Activated CD4-positive, alpha-beta memory T cell treated with anti-CD3 and anti-CD28 coated beads, Interleukin-2, amount 10 ng/mL, durations not matched to agents 7 days and 5 days (primary cell): ENCODE measurements at regions not wholly inside any gene's neighbourhood (a gene's known extent, or its start where the extent isn't known, plus 50 kb on each side); places are given as distances from the start of the nearest gene placed in this dataset.

Experiments used
- CTCF ChIA-PET: fragments of 350-600 bp; sonication (Branson Sonifier 250); formaldehyde crosslinking; loops from one replicate; lab custom pipeline; 2021; ENCODE audit warnings: antibody characterized with exemption, inconsistent platforms; lab: Charles Lee
- POLR2A ChIA-PET: fragments of 350-600 bp; sonication (Branson Sonifier 250); formaldehyde crosslinking; loops from one replicate; lab custom pipeline; 2021; ENCODE audit warnings: antibody characterized with exemption; lab: Charles Lee
- DNase-seq: peaks from one replicate; pipeline ENCODE4 v3.0.0-alpha.2; 2020
- H3K27ac Mint-ChIP-seq: one replicate; pipeline ENCODE4 v1.8.0; 2021; ENCODE audit warnings: mild to moderate bottlenecking, mixed read lengths
- H3K27me3 Mint-ChIP-seq: one replicate; pipeline ENCODE4 v1.8.0; 2021; ENCODE audit warnings: mixed read lengths
- H3K36me3 Mint-ChIP-seq: one replicate; pipeline ENCODE4 v1.8.0; 2021; ENCODE audit warnings: low read depth, mixed read lengths
- H3K4me1 Mint-ChIP-seq: one replicate; pipeline ENCODE4 v1.8.0; 2021; ENCODE audit warnings: mixed read lengths
- H3K4me3 Mint-ChIP-seq: one replicate; pipeline ENCODE4 v1.8.0; 2021; ENCODE audit warnings: mild to moderate bottlenecking, mixed read lengths
- H3K9me3 Mint-ChIP-seq: one replicate; pipeline ENCODE4 v1.8.0; 2021; ENCODE audit warnings: mixed read lengths

DNA sequence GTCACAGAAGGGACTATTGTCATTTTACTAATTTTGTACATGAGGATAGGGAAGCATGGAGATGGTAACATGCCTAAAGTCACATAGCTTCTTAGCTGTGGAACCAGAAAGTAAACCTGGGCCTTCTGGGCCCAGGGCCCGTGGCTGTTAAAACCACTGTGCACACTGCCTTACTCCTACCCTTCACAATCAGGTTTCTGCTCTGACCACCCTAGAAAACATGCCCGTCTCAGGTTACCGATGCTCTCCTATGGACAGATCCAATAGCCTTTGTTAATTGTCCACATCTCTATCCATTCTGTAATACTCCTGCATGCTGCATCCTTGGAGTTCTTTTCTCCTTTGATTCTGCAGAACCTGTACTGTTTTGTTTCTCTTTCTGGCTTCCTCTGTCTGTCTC, 79.0 kb upstream of the TACR1 start:
- Mint-ChIP-seq H3K9me3 (peaks cover 2% of the 10 kb centered on the region), H3K4me1 (no peaks in the 10 kb centered on the region), H3K27me3 (peaks cover 3% of the 10 kb centered on the region), H3K27ac (no peak overlapping the region), H3K4me3 (no peak overlapping the region), H3K36me3 (no peaks in the 10 kb centered on the region)
- no peak for DNase-seq
- ChIA-PET POLR2A (no interaction called here), CTCF (no interaction called here)

DNA sequence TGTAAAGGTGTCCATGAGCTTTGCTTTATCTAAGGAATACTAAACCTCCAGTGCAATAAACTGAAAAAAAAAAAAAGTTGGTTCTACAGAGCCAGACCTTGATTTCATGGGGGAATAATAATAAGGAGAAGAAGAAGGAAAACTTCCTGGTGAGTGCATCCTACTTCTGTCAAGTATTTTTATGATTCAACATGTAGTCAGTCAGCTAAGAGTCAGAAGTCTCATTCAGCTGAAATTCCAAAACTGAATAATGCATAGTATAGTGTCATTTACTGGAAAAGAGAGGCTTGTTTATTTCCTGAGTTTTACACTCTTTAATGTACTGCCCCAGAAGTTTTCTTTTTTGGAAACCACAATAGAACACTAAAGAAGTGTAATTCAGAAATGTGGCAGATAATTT, 77.8 kb upstream of the TACR1 start:
- no peak overlapping the region for H3K4me3 Mint-ChIP-seq
- no peak for DNase-seq
- H3K9me3 Mint-ChIP-seq, result peaks cover 2% of the 10 kb centered on the region
- H3K36me3 Mint-ChIP-seq, result no peaks in the 10 kb centered on the region
- no peaks in the 10 kb centered on the region for H3K4me1 Mint-ChIP-seq
- no peak overlapping the region for H3K27ac Mint-ChIP-seq
- H3K27me3 Mint-ChIP-seq, result peaks cover 3% of the 10 kb centered on the region
- ChIA-PET POLR2A (no interaction called here), CTCF (no interaction called here)

DNA sequence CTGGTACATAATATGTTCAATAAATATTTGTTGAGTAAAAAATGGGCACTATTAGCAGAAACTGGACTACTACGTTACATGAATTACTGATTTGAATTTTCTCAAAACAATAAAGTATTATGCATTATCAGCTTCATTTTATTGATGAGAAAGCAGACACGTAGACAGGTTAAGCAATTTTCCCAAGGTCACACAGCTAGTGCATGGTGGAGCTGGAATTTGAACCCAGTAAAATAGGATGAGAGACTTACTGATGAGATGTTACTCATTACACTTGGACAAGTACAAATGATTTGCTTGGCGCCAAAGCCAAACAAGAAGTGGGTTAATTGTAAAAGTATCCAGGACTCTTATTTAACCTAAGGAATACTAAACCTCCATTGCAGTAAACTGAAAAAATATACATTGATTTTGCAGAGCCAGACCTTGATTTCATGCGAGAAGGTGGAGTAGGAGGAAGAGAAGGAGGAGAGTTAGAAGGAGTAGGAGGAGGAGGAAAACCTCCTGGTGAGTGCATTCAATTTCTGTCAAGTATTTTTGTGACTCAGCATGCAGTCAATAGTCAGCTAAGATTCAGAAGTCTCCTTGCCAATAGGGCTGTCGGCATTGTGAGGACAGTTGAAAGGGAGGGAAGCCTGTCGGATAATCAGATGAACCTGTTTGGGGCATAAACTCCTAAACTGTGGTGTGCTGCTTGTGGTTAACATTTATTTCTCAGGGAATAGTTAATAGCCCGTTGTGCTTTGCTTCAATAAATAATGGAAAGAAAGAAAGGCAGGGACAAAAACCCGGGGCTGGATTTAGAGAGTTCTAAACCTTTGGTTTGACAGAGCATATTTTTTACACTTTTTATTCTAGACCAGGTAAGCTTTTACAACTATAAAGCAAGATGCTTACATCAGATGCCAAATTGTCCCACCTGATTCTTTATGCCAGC, 77.0 kb upstream of the TACR1 start:
- Mint-ChIP-seq H3K27me3 (no peaks in the 10 kb centered on the region), H3K27ac (no peak overlapping the region)

DNA sequence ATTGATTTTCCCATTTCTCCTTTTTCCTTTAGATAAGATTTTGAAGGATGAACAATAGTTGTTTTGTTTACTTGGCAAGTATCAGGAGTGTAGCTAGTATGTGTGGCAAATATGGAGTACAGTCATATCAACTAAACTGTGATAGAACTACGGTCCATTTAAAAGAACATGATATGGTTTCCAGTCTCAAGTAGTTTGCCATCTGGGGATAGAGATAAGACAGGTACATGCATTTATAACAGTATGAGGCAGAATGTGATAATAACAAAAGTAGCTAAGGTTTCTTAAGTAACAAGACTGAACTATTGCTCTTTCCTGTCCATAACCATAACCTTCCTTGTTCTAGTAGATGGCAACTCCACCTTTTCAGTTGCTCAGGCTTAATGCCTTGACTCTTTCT, 75.6 kb upstream of the TACR1 start:
- Mint-ChIP-seq H3K27ac (no peak overlapping the region), H3K4me1 (no peaks in the 10 kb centered on the region), H3K9me3 (peaks cover 2% of the 10 kb centered on the region), H3K36me3 (no peaks in the 10 kb centered on the region), H3K27me3 (peaks cover 2% of the 10 kb centered on the region), H3K4me3 (no peak overlapping the region)
- CTCF ChIA-PET, result no interaction called here
- POLR2A ChIA-PET, result no interaction called here
- DNase-seq, result no peak

More for the DNA sequence above, 77.0 kb upstream of the TACR1 start:
- ChIA-PET POLR2A (no interaction called here), CTCF (no interaction called here)
- H3K36me3 Mint-ChIP-seq, result no peaks in the 10 kb centered on the region
- DNase-seq, result no peak
- H3K4me1 Mint-ChIP-seq, result no peaks in the 10 kb centered on the region
- H3K4me3 Mint-ChIP-seq, result no peak overlapping the region
- peaks cover 2% of the 10 kb centered on the region for H3K9me3 Mint-ChIP-seq

DNA sequence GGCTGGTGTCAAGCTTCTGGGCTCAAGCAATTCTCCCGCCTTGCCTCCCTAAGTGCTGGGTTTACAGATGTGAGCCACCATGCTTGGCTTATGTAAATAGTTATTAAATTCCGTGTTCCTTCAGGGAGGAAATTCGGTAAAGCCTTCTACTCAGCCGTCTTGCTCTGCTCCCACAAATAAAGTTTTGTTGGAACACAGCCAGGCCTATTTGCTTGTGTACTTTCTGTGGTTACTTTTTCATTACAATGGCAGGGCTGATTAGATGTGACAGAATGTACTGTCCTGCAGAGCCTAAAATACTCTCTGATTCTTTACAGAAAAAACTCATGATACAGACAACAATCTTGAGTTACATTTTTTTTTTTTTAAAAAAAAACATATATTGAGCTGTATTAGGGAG, 68.8 kb upstream of the TACR1 start:
- ChIA-PET CTCF (no interaction called here), POLR2A (no interaction called here)
- no peak overlapping the region for H3K4me3 Mint-ChIP-seq
- peaks cover 2% of the 10 kb centered on the region for H3K27me3 Mint-ChIP-seq
- no peak for DNase-seq
- H3K27ac Mint-ChIP-seq, result no peak overlapping the region
- H3K36me3 Mint-ChIP-seq, result no peaks in the 10 kb centered on the region
- no peaks in the 10 kb centered on the region for H3K9me3 Mint-ChIP-seq
- no peaks in the 10 kb centered on the region for H3K4me1 Mint-ChIP-seq

DNA sequence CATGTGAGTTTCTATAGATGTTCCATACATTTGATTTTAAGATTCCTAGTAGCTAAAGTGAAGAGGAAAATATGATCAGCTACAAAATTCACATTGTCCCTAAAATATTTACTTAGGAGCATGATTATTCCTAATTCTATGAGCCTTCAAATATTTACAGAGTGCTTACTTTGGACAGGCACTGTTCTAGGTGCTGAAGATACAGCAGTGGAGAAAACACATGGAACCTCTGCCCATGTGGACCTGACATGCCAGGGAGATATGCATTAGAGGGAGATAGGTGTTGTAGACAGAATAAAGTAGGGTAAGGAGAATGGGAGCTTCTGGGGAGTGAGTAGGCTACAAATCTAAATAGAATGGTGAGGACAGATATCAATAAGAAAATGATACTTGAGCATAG, 62.6 kb upstream of the TACR1 start:
- ChIA-PET POLR2A (no interaction called here), CTCF (no interaction called here)
- H3K4me3 Mint-ChIP-seq, result no peak overlapping the region
- no peaks in the 10 kb centered on the region for H3K36me3 Mint-ChIP-seq
- no peak for DNase-seq
- peaks cover 5% of the 10 kb centered on the region for H3K27me3 Mint-ChIP-seq
- H3K9me3 Mint-ChIP-seq, result peaks cover 6% of the 10 kb centered on the region
- H3K4me1 Mint-ChIP-seq, result no peaks in the 10 kb centered on the region
- no peak overlapping the region for H3K27ac Mint-ChIP-seq

DNA sequence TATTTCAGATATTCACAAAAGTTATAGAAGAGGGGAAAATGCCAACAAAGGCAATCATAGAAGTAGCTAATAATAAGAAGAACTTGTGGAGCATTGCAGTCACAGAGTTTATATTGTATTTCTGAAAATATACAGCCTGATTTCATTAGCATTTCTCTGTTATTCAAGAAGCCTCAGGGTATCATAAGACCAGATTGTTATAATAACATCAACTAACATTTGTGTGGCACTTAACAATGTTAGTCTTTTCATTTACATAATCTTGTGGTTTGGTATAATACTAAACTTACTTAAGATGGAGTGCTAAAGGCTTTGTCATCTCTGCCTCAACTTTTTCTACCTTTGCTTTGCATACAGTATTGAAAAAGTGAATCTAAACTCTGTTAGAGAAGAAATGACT, 61.6 kb upstream of the TACR1 start:
- ChIA-PET POLR2A (no interaction called here), CTCF (no interaction called here)
- Mint-ChIP-seq H3K4me1 (no peaks in the 10 kb centered on the region), H3K27ac (no peak overlapping the region), H3K36me3 (no peaks in the 10 kb centered on the region), H3K27me3 (peaks cover 5% of the 10 kb centered on the region), H3K9me3 (peaks cover 6% of the 10 kb centered on the region), H3K4me3 (no peak overlapping the region)
- DNase-seq, result no peak

DNA sequence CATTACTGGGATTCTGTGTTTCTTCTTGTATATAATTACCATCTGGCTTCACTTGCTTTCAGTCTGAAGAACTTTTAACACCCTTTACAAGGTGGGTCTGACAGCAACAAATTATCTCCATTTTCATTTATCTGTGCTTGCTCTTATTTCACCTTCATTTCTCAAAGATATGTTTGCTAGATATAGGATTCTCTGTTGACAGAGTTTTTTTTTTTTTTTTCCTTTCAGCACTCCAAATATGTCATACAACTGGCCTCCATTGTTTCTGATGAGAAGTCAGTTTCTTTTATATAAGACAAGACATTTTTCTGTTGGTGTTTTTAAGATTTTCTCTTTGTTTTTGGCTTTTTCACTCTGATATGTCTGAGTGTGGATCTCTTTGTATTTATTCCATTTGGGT, 59.3 kb upstream of the TACR1 start:
- CTCF ChIA-PET, result no interaction called here
- H3K27ac Mint-ChIP-seq, result no peak overlapping the region
- no peak for DNase-seq
- H3K36me3 Mint-ChIP-seq, result no peaks in the 10 kb centered on the region
- no peaks in the 10 kb centered on the region for H3K4me1 Mint-ChIP-seq
- H3K4me3 Mint-ChIP-seq, result no peak overlapping the region
- peaks cover 6% of the 10 kb centered on the region for H3K9me3 Mint-ChIP-seq
- H3K27me3 Mint-ChIP-seq, result peaks cover 5% of the 10 kb centered on the region
- POLR2A ChIA-PET, result no interaction called here

DNA sequence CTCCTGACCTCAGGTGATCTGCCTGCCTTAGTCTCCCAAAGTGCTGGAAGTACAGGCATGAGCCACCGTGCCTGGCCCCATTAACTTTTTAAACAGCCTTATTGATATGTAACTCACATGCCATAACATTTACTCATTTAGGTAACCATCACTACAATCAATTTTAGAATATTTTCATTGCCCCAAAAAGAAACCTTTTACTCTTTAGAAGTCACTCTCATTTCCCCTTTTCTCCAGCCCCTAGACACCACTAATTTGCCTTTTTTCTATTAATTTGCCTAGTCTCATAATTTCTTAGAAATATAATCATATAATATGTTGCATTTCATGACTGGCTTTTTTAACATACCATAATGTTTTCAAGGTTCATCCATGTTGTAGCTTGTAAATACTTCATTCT, 57.2 kb upstream of the TACR1 start:
- CTCF ChIA-PET, result no interaction called here
- H3K4me3 Mint-ChIP-seq, result no peak overlapping the region
- peaks cover 7% of the 10 kb centered on the region for H3K27me3 Mint-ChIP-seq
- DNase-seq, result no peak
- H3K36me3 Mint-ChIP-seq, result no peaks in the 10 kb centered on the region
- no peak overlapping the region for H3K27ac Mint-ChIP-seq
- peaks cover 6% of the 10 kb centered on the region for H3K9me3 Mint-ChIP-seq
- POLR2A ChIA-PET, result no interaction called here
- H3K4me1 Mint-ChIP-seq, result no peaks in the 10 kb centered on the region

DNA sequence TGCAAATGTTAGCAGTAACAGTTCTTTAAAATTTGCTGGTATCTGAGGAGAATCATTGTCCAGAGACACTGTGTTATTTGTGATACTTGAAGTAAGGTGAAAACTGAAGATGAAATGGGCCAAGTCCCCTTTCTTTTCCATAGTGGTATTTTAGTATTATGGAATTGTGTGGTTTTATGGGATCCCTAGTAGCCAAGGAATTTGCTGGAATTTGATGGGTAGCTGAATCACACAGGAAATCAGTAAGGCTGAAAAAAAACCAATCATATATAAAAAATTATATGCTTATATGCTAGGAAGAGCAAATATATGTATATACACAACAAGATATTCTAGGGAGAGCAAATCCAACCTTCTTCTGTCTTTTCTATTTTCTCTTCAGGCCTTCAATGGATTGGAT, 54.2 kb upstream of the TACR1 start:
- H3K4me3 Mint-ChIP-seq, result no peak overlapping the region
- H3K9me3 Mint-ChIP-seq, result peaks cover under 1% of the 10 kb centered on the region
- H3K27ac Mint-ChIP-seq, result no peak overlapping the region
- DNase-seq, result no peak
- CTCF ChIA-PET, result no interaction called here
- POLR2A ChIA-PET, result no interaction called here
- H3K27me3 Mint-ChIP-seq, result peaks cover 6% of the 10 kb centered on the region
- H3K36me3 Mint-ChIP-seq, result no peaks in the 10 kb centered on the region
- no peaks in the 10 kb centered on the region for H3K4me1 Mint-ChIP-seq

DNA sequence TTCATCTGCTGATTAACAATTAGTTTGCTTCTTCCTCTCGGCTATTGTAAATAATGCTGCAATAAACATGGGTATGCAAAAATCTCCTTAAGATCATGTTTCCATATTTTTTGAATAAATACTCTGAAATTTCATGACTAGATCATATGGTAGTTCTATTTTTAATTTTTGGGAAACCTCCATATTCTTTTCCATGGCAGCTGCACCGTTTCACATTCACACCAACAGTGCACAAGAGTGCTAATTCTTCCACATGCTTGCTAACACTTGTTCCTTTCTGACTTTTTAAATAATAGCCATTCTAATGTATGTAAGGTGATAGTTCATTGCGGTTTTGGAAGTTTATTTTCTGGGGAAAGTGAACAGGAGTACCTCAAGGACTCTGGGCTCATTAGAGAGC, 52.6 kb upstream of the TACR1 start:
- ChIA-PET POLR2A (no interaction called here), CTCF (no interaction called here)
- peaks cover 6% of the 10 kb centered on the region for H3K27me3 Mint-ChIP-seq
- H3K36me3 Mint-ChIP-seq, result no peaks in the 10 kb centered on the region
- no peaks in the 10 kb centered on the region for H3K9me3 Mint-ChIP-seq
- DNase-seq, result no peak
- no peak overlapping the region for H3K4me3 Mint-ChIP-seq
- no peaks in the 10 kb centered on the region for H3K4me1 Mint-ChIP-seq
- H3K27ac Mint-ChIP-seq, result no peak overlapping the region
